ENCODE measurements at regions not wholly inside any gene's neighbourhood (a gene's known extent, or its start where the extent isn't known, plus 50 kb on each side); places are given as distances from the start of the nearest gene placed in this dataset.
"Not testable (repeated sequence)": the region's sequence is repeated elsewhere in the genome, so short reads cannot be mapped to it uniquely, and the experiment has no call there.

DNA sequence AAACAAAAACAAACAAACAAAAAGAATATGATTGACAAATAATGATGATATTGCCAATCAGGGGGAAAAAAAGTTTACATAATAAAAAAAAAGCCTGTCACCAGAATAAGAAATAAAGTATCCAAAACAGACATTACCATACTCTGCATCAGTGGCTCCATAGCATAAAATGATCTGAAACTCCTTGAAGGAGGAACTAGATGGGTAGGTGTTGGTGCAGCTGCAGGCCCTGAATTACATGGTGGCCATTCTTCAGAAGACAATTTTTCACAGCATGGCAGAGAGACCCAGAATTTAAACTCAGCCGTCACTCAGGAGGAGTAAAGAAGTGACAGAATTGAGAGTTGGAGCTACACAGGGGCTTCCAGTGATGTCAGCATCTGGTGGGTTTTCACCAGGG lies 60.2 kb downstream of the GLUL start:
- no peak for DNase-seq (ENCODE audit: low read depth in 2 of 2)

DNA sequence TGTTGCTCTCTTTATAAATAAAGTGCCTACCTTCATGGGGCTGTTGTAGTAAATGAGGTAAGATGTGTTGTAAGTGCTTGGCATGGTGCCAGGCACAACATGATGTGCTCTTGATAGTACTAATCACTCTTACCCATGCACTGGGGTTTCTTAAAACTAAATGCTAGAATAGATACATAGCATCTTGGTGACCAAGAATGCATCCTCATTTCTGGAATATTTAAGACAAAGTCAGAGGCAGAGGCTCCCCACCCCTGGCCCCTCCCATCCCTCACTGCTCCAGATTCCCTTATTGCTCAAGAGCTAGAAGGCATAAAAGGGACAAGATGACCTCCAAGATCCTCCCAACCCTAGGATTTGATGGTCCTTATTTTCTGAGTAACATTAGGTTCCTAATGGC lies 61.3 kb downstream of the GLUL start:
- no peak for DNase-seq (ENCODE audit: low read depth in 2 of 2)

DNA sequence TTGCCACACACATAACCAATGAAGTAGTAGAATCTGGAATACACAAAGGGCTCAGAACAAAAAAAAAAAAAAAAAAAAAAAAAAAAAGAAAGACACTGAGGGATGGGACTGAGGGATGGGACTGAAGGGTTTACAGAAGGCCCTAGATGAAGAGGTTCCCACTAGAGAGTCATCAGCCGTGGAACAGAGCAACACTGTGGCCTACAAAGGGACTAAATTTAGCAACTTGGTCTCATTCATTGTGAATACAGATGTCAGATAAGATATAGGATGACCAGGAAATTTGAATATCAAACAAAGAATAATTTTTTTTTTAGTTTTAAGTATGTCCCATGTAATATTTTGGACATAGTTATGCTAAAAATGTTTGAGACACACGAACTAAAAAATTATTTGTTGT lies 62.1 kb downstream of the GLUL start:
- no peak for DNase-seq (ENCODE audit: low read depth in 2 of 2)

DNA sequence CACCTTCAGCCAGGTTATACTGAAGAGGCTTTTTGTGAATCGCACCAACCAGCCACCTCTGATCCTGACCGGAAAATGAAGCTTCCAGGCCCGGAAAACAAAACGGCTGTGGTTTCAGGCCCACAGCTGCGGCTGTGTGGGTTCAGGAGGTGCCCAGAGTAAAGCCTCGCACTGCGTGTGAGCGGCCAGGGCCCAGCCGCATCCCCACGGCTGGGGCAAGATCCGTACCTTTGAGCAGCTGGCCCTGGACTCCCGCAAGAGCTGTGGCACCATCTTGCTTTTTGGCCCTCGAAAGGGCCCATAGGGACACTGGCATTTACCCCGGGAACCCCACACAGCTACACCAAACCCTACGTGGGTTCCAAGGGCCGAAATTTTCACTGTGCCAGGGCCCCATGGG lies 63.0 kb downstream of the GLUL start:
- no peak for DNase-seq (ENCODE audit: low read depth in 2 of 2)

DNA sequence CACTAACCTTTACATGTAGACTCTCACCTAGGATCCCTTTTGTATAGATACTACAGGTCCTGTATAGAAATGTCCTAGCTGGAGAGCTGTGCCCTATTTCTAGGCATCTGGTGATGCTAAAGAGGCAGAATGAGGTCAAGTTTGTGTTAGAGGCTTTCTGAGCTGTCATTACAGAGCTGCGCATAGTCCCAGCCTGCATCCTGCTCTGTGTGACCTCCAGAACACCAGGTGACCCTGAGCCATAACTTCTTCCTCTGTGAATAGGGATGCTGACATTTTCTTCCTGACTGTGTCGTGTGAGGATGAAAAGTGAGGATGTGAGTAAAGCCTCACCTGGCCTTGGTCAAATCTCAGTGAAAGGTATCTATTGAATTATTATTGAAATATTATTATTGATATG lies 66.3 kb downstream of the GLUL start:
- no peak for DNase-seq (ENCODE audit: low read depth in 2 of 2)

DNA sequence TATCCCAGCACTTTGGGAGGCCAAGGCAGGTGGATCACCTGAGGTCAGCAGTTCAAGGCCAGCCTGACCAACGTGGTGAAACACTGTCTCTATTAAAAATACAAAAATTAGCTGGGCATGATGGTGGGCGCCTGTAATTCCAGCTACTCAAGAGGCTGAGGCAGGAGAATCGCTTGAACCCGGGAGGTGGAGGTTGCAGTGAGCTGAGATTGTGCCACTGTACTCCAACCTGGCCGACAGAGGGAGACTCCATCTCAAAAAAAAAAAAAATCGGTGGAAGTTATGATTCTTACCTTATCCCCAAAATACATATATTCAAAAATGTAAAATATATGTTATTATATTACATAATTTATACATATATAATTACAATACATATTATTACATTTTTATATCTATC lies 70.1 kb downstream of the GLUL start:
- DNase-seq (ENCODE audit: low read depth in 2 of 2) = not testable (repeated sequence)

DNA sequence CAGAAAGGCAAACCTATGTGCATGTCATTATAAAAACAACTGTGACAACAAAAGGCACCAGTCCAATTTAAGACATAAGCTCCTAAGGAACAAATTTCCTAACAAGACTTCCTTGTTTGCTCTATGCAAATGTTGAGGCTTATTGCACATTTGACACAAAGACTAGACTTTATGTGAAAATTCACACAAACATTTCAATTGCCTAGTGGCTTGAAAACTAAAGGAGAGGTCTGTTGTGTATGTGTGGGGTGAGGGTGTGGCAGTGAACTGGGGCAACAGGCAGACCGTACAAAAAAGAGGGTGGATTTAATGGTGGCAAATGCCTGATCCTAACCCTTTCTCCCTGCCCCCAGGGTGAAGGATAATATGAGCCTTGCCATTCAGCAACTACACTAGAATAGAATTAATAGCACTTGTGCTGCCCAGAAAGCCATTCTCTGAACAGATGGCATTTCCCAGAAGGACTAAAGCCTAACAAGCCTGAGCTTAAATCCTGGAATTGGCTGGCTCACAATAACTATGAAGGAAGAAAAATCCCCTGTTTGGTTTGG lies 73.9 kb downstream of the GLUL start:
- DNase-seq (ENCODE audit: low read depth in 2 of 2) = no peak

DNA sequence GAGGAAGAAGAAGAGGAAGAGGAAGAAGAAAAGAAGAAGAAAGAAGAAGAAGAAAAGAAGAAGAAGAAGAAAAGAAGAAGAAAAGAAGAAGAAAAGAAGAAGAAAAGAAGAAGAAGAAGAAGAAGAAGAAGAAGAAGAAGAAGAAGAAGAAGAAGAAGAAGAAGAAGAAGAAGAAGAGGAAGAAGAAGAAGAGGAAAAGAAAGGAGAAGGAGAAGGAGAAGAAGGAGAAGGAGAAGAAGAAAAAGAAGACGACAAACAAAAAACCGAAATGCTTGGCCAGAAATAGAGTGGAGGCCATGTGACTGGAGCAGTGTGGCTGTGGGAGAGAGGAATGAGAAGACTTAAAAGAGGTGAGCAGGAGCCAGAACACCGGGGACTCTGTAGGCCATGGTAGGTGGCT lies 75.1 kb downstream of the GLUL start:
- not testable (repeated sequence) for DNase-seq (ENCODE audit: low read depth in 2 of 2)

DNA sequence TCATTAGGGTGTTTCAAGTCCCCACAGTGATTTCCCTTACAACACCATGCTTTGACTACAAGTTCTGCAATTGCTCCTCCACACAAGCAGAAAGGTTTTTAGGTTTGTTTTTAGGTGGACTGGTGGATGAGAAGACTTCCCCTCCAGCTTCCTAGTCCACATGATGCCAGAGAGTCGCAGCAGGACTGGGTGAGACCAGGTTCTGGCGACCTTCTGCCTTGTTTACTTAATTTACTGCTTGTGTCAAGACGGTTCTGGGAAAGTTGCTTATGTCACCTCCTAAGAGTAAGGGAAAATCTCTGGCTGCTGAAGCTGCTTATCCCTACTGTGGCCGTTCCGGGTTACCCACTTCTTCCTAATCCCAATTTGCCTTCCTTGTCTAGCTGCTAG lies 76.4 kb downstream of the GLUL start:
- no peak for DNase-seq (ENCODE audit: low read depth in 2 of 2)

DNA sequence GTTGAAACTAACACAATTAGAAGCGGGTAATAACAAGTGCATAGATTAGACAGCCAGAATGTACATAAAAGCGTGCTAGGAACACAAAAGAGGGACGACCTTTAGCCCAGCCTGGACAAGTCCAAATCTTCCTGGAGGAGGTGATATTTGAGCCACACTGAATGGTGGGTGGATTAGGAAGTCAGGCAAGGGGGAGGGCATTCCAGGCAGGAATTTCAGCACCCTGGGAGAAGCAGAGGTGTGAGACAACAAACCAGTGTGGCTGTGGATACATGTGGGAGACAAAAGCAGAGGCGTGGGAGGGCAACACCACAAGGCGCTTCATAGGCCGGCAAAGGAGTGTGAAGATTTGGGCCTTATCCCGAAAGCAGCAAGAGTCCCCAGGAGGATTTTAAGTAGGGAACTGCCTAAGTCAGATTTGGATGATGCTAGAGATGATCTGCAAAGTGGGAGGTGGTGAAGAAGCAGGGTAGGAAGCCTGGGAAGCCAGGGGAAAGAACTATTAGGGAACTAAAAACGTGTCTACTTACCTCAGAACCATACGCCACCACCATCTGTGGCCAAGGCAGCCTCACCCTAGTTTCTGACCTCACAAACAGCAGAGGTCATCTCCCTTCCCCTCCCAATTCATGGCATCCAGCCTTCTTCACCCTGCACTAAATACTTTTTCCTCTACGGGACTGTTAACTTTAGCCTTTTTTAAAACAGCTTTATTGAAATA lies 81.8 kb downstream of the GLUL start:
- no peak for DNase-seq (ENCODE audit: low read depth in 2 of 2)

DNA sequence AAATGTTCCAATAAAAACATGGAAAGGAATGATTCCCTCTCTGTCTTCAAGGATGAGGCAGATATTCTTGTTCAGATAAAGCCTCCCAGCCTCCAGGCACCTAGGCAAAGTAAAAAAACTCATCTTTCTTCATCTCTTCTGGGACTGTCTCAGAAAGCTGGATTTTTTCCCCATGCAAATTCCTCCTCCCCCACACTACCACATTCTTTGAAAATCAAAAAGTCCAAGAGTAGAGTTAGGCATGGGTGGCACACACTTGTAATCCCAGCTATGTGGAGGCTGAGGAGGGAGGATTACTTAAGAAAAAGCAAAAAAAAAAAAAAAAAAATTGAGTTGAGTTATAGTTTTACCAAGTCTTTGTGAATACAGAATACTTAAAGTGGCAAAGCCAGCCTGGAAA lies 82.8 kb downstream of the GLUL start:
- no peak for DNase-seq (ENCODE audit: low read depth in 2 of 2)

DNA sequence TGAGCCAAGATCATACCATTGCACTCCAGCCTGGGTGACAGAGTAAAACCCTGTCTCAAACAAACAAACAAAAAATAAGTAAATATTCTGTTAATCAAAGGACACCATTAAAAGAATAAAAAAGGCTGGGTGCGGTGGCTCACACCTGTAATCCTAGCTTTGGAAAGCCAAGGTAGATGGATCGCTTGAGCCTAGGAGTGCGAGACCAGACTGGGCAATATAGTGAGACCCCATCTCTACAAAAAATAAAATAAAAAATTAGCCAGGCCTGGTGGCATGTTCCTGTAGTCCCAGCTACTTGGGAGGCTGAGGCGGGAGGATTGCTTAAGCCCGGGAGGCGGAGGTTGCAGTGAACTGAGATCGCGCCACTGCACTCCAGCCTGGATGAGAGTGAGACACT lies 84.1 kb downstream of the GLUL start:
- DNase-seq (ENCODE audit: low read depth in 2 of 2) = not testable (repeated sequence)

DNA sequence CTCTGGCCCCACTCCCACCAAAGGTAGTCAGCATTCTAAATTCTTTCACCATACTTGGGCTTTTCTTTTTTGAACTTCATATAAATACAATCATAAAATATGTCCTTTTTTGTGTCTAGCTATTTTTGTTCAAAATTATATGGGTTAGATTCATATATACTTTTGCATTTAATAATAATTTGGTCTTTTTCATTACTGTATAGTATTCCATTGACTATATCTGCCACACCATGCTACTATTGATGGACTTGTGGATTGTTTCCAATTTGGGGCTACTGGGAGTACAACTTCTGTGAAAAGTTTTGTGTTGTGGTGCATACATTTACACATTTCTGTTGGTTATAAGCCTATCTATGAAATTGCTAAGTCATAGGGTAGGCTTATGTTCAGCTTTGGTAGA lies 85.7 kb downstream of the GLUL start:
- DNase-seq (ENCODE audit: low read depth in 2 of 2) = no peak

DNA sequence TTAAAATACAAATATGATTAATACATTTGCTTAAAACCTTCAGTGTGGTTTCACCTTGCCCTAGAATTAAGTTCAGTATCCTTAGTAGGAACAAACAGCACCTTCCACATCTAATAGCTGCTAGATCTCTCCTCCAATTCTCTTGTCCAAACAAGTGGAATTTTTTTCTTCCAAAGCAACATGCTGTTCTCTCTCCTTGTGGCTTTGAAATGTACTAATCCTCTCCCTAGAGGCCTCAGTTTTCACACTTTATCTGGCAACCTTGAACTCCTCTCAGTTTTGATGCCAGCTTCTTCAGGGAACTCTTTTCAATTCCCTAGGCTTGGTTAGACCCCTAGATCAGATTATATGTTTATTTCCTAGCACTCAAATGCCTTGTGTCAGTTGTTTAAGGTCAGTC lies 87.0 kb downstream of the GLUL start:
- no peak for DNase-seq (ENCODE audit: low read depth in 2 of 2)

DNA sequence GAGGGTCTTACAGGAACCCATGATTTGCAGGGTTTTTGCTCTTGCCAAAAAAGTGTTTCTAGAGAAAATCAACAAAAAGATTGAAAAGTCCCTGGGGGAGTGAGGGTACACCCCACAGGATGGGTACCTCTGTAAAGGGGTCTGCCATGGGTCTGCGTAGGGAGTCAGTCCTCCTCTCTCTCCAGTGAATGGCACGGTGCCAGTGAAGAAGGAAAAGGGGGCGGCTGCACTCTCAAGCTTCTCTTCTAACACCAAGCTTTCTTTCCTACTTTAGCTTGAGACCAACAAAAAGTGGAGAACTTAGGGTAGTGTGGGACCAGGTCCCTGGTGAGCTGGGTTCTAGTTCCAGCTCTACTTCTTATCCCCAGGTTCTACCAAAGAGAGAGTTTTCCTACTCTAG lies 87.4 kb downstream of the GLUL start:
- DNase-seq (ENCODE audit: low read depth in 2 of 2) = no peak

DNA sequence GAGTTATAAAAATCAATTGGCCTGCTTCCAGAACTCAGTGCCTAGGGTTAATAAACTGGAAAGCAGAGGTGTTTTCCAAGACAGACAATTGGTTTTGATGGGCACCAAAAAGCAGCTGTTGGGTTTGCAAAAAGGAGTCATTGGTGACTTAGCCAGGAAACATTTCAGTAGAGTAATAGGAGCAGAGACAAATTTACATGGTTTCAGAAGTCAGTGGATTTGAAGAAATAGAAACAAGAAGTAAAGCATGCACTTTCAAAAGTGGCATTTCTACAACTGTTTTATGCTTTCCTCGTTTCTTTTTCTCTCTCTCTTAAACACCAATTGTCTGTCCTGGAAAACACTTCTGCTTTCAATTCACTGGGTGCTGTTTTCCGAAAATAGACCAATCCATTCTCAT lies 87.8 kb downstream of the GLUL start:
- DNase-seq (ENCODE audit: low read depth in 2 of 2) = no peak

DNA sequence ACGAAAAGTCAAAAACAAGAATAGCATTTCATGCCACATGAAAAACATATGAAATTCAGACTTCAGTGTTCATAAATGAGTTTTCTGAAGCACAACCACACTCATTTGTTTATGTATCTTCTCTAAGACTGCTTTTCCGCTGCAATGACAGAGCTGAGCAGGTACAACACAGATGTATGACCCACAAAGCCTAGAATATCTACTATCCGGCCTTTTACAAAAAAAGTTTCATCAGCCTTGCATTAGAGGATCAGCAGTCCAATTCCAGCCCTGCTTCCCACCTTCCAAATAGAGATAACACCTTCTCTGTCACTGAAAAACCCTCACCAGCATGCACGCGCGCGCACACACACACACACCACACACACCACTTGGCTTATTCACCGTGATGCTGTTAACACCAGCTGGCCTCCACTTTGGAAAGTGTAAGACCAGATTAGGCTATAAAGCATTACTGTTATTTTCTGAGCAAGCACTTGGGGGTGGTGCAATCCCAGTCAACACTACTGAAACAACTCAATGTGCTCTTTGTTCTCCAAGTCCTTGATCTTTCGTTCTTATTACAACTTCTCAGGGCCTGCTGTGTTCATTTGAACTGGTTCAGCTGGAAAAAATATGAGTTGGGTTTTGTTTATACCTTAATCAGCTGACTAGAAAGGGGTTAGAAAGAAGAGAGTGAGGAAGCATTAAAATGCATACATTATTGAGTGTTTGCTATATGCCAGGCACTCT lies 90.0 kb downstream of the GLUL start:
- DNase-seq (ENCODE audit: low read depth in 2 of 2) = no peak

DNA sequence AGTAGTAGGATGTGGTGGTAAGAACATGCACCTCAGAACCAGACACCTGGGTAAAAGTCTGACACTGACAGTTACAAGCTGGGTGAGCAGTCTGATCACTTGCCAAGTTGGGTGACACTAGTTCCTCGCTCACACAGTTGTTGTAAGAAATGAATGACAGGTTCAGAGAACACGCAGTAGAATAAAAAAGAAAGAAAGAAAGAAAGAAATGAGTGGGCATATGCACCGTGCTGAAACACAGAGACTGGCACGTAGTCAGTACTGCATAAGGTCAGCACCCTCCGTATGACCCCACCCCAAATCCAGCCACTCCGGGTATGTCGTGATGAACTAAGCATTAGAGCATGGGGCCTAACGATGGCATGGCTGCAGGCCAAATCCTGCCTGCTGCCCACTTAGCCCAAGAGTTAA lies 90.6 kb downstream of the GLUL start:
- DNase-seq (ENCODE audit: low read depth in 2 of 2) = no peak

DNA sequence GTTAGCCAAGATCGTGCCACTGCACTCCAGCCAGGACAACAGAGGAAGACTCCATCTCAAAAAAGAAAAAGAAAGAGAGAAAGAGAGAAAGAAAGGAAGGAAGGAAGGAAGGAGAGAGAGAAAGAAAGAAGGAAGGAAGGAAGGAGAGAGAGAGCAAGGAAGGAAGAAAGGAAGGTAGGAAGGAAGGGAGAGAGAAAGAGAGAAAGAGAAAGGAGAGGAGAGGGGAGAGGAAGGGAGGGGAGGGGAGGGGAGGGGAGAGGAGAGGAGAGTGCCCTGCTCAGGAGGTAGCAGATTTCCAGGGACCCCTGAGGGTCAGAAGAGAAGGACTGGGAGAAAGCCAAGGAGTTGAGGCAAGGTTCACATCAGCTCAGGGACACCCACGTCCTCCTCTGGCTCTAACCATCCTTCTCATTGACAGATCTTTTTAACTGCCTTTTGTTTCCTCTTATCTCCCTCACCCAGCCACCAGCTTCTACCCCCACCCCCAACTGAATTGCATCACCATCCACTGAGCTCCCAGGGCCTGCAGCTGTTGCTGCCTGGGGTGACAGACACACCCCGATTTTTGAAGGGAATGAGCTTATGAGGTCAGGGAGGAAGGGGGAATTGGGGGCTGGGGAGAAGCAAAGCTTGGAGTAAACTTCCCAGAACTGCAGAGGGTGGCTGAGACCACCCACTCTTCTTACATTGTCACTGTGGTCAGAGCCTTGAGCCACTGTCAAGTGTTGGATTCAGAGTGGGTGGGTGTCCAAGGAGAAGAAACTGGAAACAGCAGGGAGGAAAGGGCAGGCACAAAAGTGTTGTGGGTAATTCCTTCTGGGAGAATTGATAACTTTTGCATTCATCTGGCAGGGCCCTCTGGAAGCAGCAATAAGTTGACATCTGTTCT lies 91.6 kb downstream of the GLUL start:
- DNase-seq (ENCODE audit: low read depth in 2 of 2) = no peak

DNA sequence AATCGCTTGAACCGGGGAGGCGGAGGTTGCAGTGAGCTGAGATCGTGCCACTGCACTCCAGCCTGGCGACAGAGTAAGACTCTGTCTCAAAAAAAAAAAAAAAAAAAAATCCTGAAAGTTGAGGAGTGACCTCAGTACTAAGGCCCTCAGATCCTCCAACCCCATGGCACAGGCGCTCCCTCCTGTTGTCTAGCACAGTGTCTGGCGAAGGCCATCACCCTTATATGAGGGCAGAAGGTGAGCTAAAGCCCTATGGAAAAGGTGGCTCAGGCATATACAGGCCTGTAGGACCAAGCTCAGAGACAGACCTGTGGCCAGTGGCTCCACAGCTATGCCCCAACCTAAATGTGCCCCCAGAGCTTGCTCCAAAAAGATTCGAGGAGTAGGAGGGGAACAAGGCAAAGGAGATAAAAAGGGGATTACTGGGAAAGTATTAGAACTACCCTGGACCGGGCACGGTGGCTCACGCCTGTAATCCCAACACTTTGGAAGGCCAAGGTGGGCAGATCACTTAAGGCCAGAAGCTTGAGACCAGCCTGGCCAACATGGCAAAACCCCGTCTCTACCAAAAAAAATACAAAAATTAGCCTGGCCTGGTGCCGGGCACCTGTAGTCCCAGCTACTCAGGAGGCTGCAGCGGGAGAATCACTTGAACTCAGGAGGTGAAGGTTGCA lies 92.4 kb downstream of the GLUL start:
- not testable (repeated sequence) for DNase-seq (ENCODE audit: low read depth in 2 of 2)

DNA sequence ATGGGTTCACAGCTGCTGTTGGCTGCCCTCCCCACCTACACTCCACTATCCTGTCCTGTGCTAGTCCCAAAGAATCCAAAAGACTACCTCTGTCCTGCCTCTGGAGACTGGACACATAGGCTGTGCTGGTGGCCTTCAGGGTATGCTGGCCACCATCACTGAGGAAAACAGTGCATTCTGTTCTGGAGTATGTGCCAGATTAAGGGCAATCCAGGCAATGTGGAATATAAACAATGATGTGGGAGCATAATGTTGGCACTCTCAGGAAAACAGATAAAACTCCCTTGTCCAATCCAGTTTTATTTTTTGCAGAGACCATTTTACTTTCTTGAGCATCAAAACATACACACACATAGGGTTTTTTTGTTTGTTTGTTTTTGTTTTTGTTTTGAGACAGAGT lies 94.3 kb downstream of the GLUL start:
- DNase-seq (ENCODE audit: low read depth in 2 of 2) = no peak

DNA sequence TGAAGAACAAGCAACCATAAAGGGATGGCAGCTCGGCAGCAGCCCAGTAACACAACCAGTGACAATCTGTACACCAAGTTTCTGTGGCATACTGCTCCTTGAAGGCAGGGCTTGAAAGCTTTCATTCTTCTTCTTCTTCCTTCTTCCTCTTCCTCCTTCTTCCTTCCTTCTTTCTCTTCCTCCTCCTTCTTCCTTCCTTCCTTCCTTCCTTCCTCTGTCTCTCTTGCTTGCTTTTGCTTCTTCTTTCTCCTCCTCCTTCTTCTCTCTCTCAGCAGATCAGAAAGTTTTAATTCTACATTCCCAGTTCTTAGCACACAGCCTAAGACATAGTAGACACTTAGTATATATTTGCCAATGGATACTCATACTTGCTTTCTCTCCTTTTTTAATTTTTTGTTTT lies 95.9 kb downstream of the GLUL start:
- no peak for DNase-seq (ENCODE audit: low read depth in 2 of 2)

Measured in stimulated activated CD8-positive, alpha-beta memory T cell treated with anti-CD3 and anti-CD28 coated beads, Interleukin-15, amount 100 ng/mL, for 48 hours (primary cell).